Ishikawa (cell line): ENCODE measurements at regions not wholly inside any gene's neighbourhood (a gene's known extent, or its start where the extent isn't known, plus 50 kb on each side); places are given as distances from the start of the nearest gene placed in this dataset.

Experiments used
- CEBPB ChIP-seq: IDR thresholded peaks from 2 replicates; pipeline ENCODE4 v1.6.1; 2012
- CREB1 ChIP-seq: IDR thresholded peaks from 2 replicates; pipeline ENCODE4 v1.6.1; 2012; ENCODE audit warnings: low read depth
- EGR1 ChIP-seq: IDR thresholded peaks from 2 replicates; pipeline ENCODE4 v1.6.1; 2012
- EP300 ChIP-seq: IDR thresholded peaks from 2 replicates; pipeline ENCODE4 v1.6.1; 2012; ENCODE audit warnings: borderline replicate concordance
- FOXM1 ChIP-seq: IDR thresholded peaks from 2 replicates; pipeline ENCODE4 v1.6.1; 2012; ENCODE audit warnings: low read depth, borderline replicate concordance
- NFIC ChIP-seq: IDR thresholded peaks from 2 replicates; pipeline ENCODE4 v1.6.1; 2012
- RAD21 ChIP-seq: IDR thresholded peaks from 2 replicates; pipeline ENCODE4 v1.6.1; 2012; ENCODE audit warnings: low read depth
- REST ChIP-seq: IDR thresholded peaks from 2 replicates; pipeline ENCODE4 v1.6.1; 2012; ENCODE audit warnings: low read depth, mild to moderate bottlenecking
- TAF1 ChIP-seq: IDR thresholded peaks from 2 replicates; pipeline ENCODE4 v1.6.1; 2012; ENCODE audit warnings: low read depth, mild to moderate bottlenecking
- TCF12 ChIP-seq: IDR thresholded peaks from 2 replicates; pipeline ENCODE4 v1.6.1; 2012; ENCODE audit warnings: low read depth
- YY1 ChIP-seq: IDR thresholded peaks from 2 replicates; pipeline ENCODE4 v1.6.1; 2012; ENCODE audit warnings: low read depth

DNA sequence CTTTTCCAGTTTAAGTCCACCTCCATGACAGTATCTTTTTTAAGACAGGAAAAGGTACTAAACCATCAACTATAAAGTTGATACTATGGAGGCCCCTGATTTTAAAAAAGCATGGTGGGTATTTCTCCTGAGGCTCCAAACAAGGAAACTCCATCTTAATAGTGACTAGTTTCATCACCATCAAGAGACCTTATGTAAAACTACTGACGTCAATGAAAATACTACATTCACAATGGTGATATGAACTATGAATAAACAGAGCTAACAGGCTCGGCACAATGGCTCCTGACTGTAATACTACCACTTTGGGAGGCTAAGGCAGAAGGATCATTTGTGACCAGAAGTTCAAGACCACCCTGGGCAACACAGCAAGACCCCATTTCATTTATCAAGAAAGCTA lies 162.7 kb downstream of the KLF12 start:
- no peak for TF ChIP-seq FOXM1
- no peak for TF ChIP-seq EP300
- no peak for TF ChIP-seq RAD21
- TF ChIP-seq TAF1, result no peak
- no peak for TF ChIP-seq NFIC
- TF ChIP-seq TCF12, result no peak
- TF ChIP-seq CREB1, result no peak
- TF ChIP-seq EGR1, result no peak
- TF ChIP-seq REST, result no peak
- TF ChIP-seq YY1, result no peak
- no peak for TF ChIP-seq CEBPB
